Lower lobe of right lung (tissue), 2 donors: ENCODE measurements at regions not wholly inside any gene's neighbourhood (a gene's known extent, or its start where the extent isn't known, plus 50 kb on each side); places are given as distances from the start of the nearest gene placed in this dataset.
A peak's percentile ranks its signal among the peaks of the same experiment; 100 is the strongest.

Source experiments
- ATAC-seq, 2 donors: fragments of 200-7000 bp; cut with Tn5 transposase; one replicate each; pipeline ENCODE4 v1.9.1; 2020 to 2022; ENCODE audit warnings: mild to moderate bottlenecking in 2 of 2, moderate library complexity in 2 of 2
- DNase-seq: peaks from one replicate; pipeline ENCODE4 v3.0.0-alpha.2; 2020
- H3K27ac ChIP-seq: fragments of 200-600 bp; one replicate; pipeline ENCODE4 v1.8.0; 2022
- H3K27me3 ChIP-seq: fragments of 200-600 bp; one replicate; pipeline ENCODE4 v1.8.0; 2022; ENCODE audit warnings: low read depth
- H3K36me3 ChIP-seq: fragments of 200-600 bp; one replicate; pipeline ENCODE4 v1.8.0; 2022; ENCODE audit warnings: mild to moderate bottlenecking
- H3K4me1 ChIP-seq: fragments of 200-600 bp; one replicate; pipeline ENCODE4 v1.8.0; 2022
- H3K4me3 ChIP-seq: fragments of 200-600 bp; one replicate; pipeline ENCODE4 v1.8.0; 2022; ENCODE audit warnings: mild to moderate bottlenecking
- H3K9me3 ChIP-seq: fragments of 200-600 bp; one replicate; pipeline ENCODE4 v1.8.0; 2022
- intact Hi-C: fragments of 100-400 bp; cut with DNase I; formaldehyde crosslinking; loops from one replicate; pipeline ENCODE4 v1.11.0; 2022
- TF ChIP-seq, protein P1 (sequence below): fragments of 200-600 bp; IDR thresholded peaks from one replicate; pipeline ENCODE4 v1.8.0; 2022; ENCODE audit warnings: antibody characterized with exemption, mild to moderate bottlenecking
- donor health status: DM: no; HTN: yes; CAD: no; lungs with severe emphysema.

GRCh38 chr5:68032216-68032762 is 183.3 kb upstream of the PIK3R1 start:
- no peaks in the 10 kb centered on the region for H3K36me3 ChIP-seq
- no peak overlapping the region for H3K27ac ChIP-seq
- TF ChIP-seq, protein P1, sequence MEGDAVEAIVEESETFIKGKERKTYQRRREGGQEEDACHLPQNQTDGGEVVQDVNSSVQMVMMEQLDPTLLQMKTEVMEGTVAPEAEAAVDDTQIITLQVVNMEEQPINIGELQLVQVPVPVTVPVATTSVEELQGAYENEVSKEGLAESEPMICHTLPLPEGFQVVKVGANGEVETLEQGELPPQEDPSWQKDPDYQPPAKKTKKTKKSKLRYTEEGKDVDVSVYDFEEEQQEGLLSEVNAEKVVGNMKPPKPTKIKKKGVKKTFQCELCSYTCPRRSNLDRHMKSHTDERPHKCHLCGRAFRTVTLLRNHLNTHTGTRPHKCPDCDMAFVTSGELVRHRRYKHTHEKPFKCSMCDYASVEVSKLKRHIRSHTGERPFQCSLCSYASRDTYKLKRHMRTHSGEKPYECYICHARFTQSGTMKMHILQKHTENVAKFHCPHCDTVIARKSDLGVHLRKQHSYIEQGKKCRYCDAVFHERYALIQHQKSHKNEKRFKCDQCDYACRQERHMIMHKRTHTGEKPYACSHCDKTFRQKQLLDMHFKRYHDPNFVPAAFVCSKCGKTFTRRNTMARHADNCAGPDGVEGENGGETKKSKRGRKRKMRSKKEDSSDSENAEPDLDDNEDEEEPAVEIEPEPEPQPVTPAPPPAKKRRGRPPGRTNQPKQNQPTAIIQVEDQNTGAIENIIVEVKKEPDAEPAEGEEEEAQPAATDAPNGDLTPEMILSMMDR = no peak
- ATAC-seq (no peak), DNase-seq (no peak)
- H3K27me3 ChIP-seq = no peaks in the 10 kb centered on the region
- H3K9me3 ChIP-seq = no peaks in the 10 kb centered on the region
- no peak overlapping the region for H3K4me3 ChIP-seq
- peaks cover 27% of the 10 kb centered on the region for H3K4me1 ChIP-seq
- intact Hi-C loops = no loop called here

- Histone ChIP-seq H3K27me3 (no peaks in the 10 kb centered on the region), H3K9me3 (no peaks in the 10 kb centered on the region), H3K36me3 (no peaks in the 10 kb centered on the region), H3K4me1 (peaks cover 11% of the 10 kb centered on the region), H3K4me3 (no peak overlapping the region), H3K27ac (no peak overlapping the region)
- DNase-seq = no peak
- intact Hi-C loops = no loop called here
- ATAC-seq = no peak
- TF ChIP-seq, protein P1 = no peak
These were observed 187.3 kb upstream of the PIK3R1 start for GRCh38 chr5:68028131-68028727.

GRCh38 chr5:68027519-68027918 is 188.0 kb upstream of the PIK3R1 start:
- Histone ChIP-seq H3K4me3 (no peak overlapping the region), H3K9me3 (no peaks in the 10 kb centered on the region), H3K27ac (no peak overlapping the region), H3K4me1 (peaks cover 9% of the 10 kb centered on the region), H3K27me3 (no peaks in the 10 kb centered on the region), H3K36me3 (no peaks in the 10 kb centered on the region)
- ATAC-seq = peak in 1 of 2 donors; percentile 75
- intact Hi-C loops = no loop called here
- TF ChIP-seq, protein P1 = no peak
- DNase-seq = no peak

GRCh38 chr5:68026092-68026885 is 189.3 kb upstream of the PIK3R1 start:
- no peak overlapping the region for H3K4me3 ChIP-seq
- H3K27ac ChIP-seq = no peak overlapping the region
- intact Hi-C loops = no loop called here
- TF ChIP-seq, protein P1 = no peak
- H3K27me3 ChIP-seq = no peaks in the 10 kb centered on the region
- no peak for DNase-seq
- H3K36me3 ChIP-seq = no peaks in the 10 kb centered on the region
- H3K9me3 ChIP-seq = no peaks in the 10 kb centered on the region
- ATAC-seq = no peak
- H3K4me1 ChIP-seq = peaks cover 9% of the 10 kb centered on the region

GRCh38 chr5:68024426-68024825 is 191.1 kb upstream of the PIK3R1 start:
- ATAC-seq (no peak), DNase-seq (no peak)
- TF ChIP-seq, protein P1 = no peak
- Histone ChIP-seq H3K9me3 (no peaks in the 10 kb centered on the region), H3K4me3 (no peak overlapping the region), H3K4me1 (peaks cover 9% of the 10 kb centered on the region), H3K36me3 (no peaks in the 10 kb centered on the region), H3K27ac (no peak overlapping the region), H3K27me3 (no peaks in the 10 kb centered on the region)
- intact Hi-C loops = no loop called here
